CD14-positive monocyte (primary cell): ENCODE measurements at regions not wholly inside any gene's neighbourhood (a gene's known extent, or its start where the extent isn't known, plus 50 kb on each side); places are given as distances from the start of the nearest gene placed in this dataset.

Experiments
- DNase-seq, 3 donors: peaks; one replicate each; pipeline ENCODE4 v3.0.0-alpha.2; 2011 to 2022
- H2AFZ ChIP-seq: 2 replicates; pipeline ENCODE4 v1.6.0; 2012; ENCODE audit warnings: mild to moderate bottlenecking, low read depth, low read length, inconsistent platforms; ENCODE audit not compliant: insufficient read depth, poor library complexity, severe bottlenecking
- H3K27ac ChIP-seq, 2 donors: 1 replicate in 1 of 2; 2 replicates in 1 of 2; pipeline ENCODE4 v1.5.1; 2012 to 2013; ENCODE audit warnings: low read length in 2 of 2, control low read depth in 1 of 2, inconsistent platforms in 1 of 2, low read depth in 1 of 2, mild to moderate bottlenecking in 1 of 2
- H3K27me3 ChIP-seq, 2 donors: one replicate each; pipeline versions ENCODE4 v1.6.0 to v1.6.1; 2011 to 2013; ENCODE audit warnings: low read length in 2 of 2; ENCODE audit not compliant: control insufficient read depth in 2 of 2, insufficient read depth in 2 of 2
- H3K36me3 ChIP-seq, 2 donors: replicated peaks in 1 of 2; 1 replicate in 1 of 2; 2 replicates in 1 of 2; pipeline versions ENCODE4 v1.5.1 to v1.6.1; 2012 to 2013; ENCODE audit warnings: low read length in 2 of 2, control low read depth in 1 of 2, inconsistent platforms in 1 of 2, mild to moderate bottlenecking in 1 of 2; ENCODE audit not compliant: insufficient read depth in 2 of 2, control insufficient read depth in 1 of 2
- H3K4me1 ChIP-seq, 2 donors: 1 replicate in 1 of 2; 2 replicates in 1 of 2; pipeline versions ENCODE4 v1.5.1 to v1.6.1; 2012 to 2013; ENCODE audit warnings: low read length in 2 of 2, control low read depth in 1 of 2, inconsistent platforms in 1 of 2, mild to moderate bottlenecking in 1 of 2, moderate library complexity in 1 of 2; ENCODE audit not compliant: insufficient read depth in 2 of 2, control insufficient read depth in 1 of 2
- H3K4me2 ChIP-seq: replicated peaks from 2 replicates; pipeline ENCODE3; 2012; ENCODE audit warnings: low read length, moderate library complexity, mild to moderate bottlenecking; ENCODE audit not compliant: poor library complexity, severe bottlenecking; ENCODE audit errors: extremely low read depth
- H3K4me3 ChIP-seq, 3 experiments: fragments of 200-600 bp in 1 of 3; sonication (generic) in 1 of 3; replicated peaks in 1 of 3; 1 replicate in 2 of 3; 2 replicates in 1 of 3; pipeline ENCODE4 v1.5.1; 2011 to 2013; ENCODE audit warnings: low read length in 3 of 3, mild to moderate bottlenecking in 3 of 3, control low read depth in 2 of 3, low read depth in 2 of 3, inconsistent platforms in 1 of 3, moderate library complexity in 1 of 3
- H3K79me2 ChIP-seq: 2 replicates; pipeline ENCODE4 v1.6.0; 2012; ENCODE audit warnings: mild to moderate bottlenecking, control low read depth, inconsistent platforms, low read length, moderate library complexity; ENCODE audit not compliant: insufficient read depth
- H3K9ac ChIP-seq: 2 replicates; pipeline ENCODE4 v1.6.0; 2017; ENCODE audit warnings: low read length, mild to moderate bottlenecking; ENCODE audit not compliant: insufficient read depth, poor library complexity, severe bottlenecking
- H3K9me3 ChIP-seq, 2 donors: replicated peaks in 1 of 2; 1 replicate in 1 of 2; 2 replicates in 1 of 2; pipeline versions ENCODE4 v1.5.1 to v1.6.1; 2012 to 2013; ENCODE audit warnings: low read length in 2 of 2, control low read depth in 1 of 2; ENCODE audit not compliant: control insufficient read depth in 1 of 2, insufficient read depth in 1 of 2
- H4K20me1 ChIP-seq: 2 replicates; pipeline ENCODE4 v1.6.0; 2012; ENCODE audit warnings: mild to moderate bottlenecking, low read length, control low read depth, moderate library complexity; ENCODE audit not compliant: insufficient read depth
- H3K27ac Mint-ChIP-seq, 7 donors: one replicate each; pipeline ENCODE4 v1.8.0; 2020; ENCODE audit warnings: mild to moderate bottlenecking in 7 of 7, mixed read lengths in 7 of 7, moderate library complexity in 6 of 7, inconsistent platforms in 2 of 7
- H3K27me3 Mint-ChIP-seq, 3 donors: one replicate each; pipeline ENCODE4 v1.8.0; 2021 to 2022; ENCODE audit warnings: low read depth in 3 of 3, mild to moderate bottlenecking in 3 of 3, mixed read lengths in 3 of 3, moderate library complexity in 3 of 3, inconsistent platforms in 1 of 3
- H3K36me3 Mint-ChIP-seq, 2 donors: one replicate each; pipeline ENCODE4 v1.8.0; 2020; ENCODE audit warnings: mixed read lengths in 2 of 2, inconsistent platforms in 1 of 2, mild to moderate bottlenecking in 1 of 2
- H3K4me1 Mint-ChIP-seq: one replicate; pipeline ENCODE4 v1.8.0; 2020; ENCODE audit warnings: mild to moderate bottlenecking, mixed read lengths
- H3K4me3 Mint-ChIP-seq, 2 donors: one replicate each; pipeline ENCODE4 v1.8.0; 2020; ENCODE audit warnings: mild to moderate bottlenecking in 2 of 2, mixed read lengths in 2 of 2, moderate library complexity in 1 of 2
- H3K9me3 Mint-ChIP-seq, 7 donors: one replicate each; pipeline ENCODE4 v1.8.0; 2020 to 2022; ENCODE audit warnings: mixed read lengths in 7 of 7, mild to moderate bottlenecking in 6 of 7, moderate library complexity in 6 of 7, inconsistent platforms in 2 of 7
- WGBS: methylation state at CpG from one replicate; pipeline ENCODE4 v1.1.5; 2013; ENCODE audit warnings: missing lambda C conversion rate; ENCODE audit not compliant: insufficient coverage; 5-methylcytosine and 5-hydroxymethylcytosine counted together
- intact Hi-C, 2 donors: fragments of 100-400 bp; cut with micrococcal nuclease; formaldehyde crosslinking; loops; one replicate each; pipeline versions ENCODE4 v1.15.0 to v1.15.1; 2023
- TF ChIP-seq, protein P1 (sequence below): fragments of 200-600 bp; IDR thresholded peaks from one replicate; pipeline ENCODE4 v1.8.0; 2022; ENCODE audit warnings: antibody characterized with exemption, mild to moderate bottlenecking

DNA sequence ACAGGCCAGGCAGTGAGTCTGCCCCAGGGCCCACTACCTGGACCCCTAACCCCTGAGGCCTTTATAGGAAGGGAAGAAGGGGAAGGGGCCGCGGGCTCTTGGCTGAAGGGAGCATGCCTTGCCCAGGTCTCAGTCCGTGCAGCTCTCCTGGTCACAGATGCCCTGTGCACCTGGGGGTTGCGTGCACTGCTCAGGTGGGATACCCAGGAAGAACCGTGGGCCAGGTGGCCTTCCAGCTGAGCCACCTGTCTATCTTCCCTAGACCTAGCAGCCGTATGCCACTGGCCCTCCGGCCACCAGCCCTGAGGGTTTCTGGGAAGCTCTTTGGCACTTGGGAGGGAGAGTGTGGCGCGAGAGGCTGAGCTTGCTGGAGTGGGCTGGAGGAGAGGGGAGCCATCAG is 1178.6 kb downstream of the BRD1 start:
- WGBS, result 96% methylated on average over 7 of the region's 9 CpGs
- no peaks in the 10 kb centered on the region for H3K4me1 ChIP-seq
- H3K36me3 ChIP-seq, result no peaks in the 10 kb centered on the region
- no peak overlapping the region for H3K4me3 ChIP-seq
- Mint-ChIP-seq H3K4me3 (no peak overlapping the region), H3K9me3 (peaks cover 0 to 3% (median 0%) of the 10 kb centered on the region in 7 donors), H3K4me1 (no peaks in the 10 kb centered on the region), H3K27me3 (peaks cover 1 to 2% (median 2%) of the 10 kb centered on the region in 3 donors), H3K36me3 (no peaks in the 10 kb centered on the region), H3K27ac (no peak overlapping the region)
- H2AFZ ChIP-seq, result no peak overlapping the region
- H3K9me3 ChIP-seq, result no peaks in the 10 kb centered on the region
- intact Hi-C loops, result no loop called here
- H3K4me2 ChIP-seq, result no peak overlapping the region
- no peaks in the 10 kb centered on the region for H3K79me2 ChIP-seq
- no peaks in the 10 kb centered on the region for H3K27me3 ChIP-seq
- no peak for DNase-seq
- no peak overlapping the region for H3K9ac ChIP-seq
- TF ChIP-seq, protein P1, sequence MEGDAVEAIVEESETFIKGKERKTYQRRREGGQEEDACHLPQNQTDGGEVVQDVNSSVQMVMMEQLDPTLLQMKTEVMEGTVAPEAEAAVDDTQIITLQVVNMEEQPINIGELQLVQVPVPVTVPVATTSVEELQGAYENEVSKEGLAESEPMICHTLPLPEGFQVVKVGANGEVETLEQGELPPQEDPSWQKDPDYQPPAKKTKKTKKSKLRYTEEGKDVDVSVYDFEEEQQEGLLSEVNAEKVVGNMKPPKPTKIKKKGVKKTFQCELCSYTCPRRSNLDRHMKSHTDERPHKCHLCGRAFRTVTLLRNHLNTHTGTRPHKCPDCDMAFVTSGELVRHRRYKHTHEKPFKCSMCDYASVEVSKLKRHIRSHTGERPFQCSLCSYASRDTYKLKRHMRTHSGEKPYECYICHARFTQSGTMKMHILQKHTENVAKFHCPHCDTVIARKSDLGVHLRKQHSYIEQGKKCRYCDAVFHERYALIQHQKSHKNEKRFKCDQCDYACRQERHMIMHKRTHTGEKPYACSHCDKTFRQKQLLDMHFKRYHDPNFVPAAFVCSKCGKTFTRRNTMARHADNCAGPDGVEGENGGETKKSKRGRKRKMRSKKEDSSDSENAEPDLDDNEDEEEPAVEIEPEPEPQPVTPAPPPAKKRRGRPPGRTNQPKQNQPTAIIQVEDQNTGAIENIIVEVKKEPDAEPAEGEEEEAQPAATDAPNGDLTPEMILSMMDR, result no peak
- no peaks in the 10 kb centered on the region for H4K20me1 ChIP-seq
- no peak overlapping the region for H3K27ac ChIP-seq

DNA sequence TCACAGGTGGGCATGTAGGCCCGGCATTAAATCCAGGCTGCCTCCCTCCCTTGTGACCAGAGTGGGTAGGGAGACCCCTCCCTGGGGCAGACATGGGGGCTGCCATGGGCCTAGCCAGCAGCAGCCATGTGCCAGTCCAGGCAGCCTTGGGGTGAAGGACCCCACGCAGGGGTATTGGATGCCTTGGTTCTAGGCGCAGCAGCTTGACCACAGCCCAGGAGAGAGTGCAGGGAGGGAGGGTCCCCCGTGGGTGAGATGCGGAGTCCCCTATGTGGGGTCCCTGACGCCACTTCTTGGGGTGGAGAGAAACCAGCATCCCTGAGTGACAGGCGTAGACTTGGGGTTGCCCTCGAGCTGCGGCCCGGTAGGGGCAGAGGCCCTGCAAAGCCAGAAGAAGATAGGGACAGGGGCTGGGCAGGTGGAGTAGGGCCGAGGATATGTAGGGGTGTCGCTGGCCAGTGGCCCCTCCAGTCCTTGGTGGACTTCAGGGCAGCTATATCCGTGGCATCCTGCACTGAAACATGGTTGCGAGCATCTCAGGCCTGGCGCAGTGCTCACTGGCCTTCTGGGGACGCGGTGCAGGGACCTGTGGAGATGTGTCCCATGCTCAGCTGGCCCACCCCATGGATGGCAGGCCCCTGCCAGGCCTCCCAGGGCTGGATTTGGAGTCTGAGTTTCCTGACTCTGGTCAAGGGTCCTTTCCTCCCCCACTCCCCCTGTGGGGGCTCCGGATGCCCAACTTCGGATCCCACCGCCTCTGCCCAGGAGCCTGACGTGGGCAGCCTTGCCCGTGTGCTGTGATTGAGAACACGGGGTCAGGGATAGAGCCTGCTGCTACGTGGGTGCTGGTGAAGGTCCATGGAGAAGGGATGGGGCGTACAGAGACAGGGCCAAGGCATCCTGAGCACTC is 1179.8 kb downstream of the BRD1 start:
- no peaks in the 10 kb centered on the region for H3K27me3 ChIP-seq
- H3K27ac Mint-ChIP-seq, result peak overlapping the region in 1 of 7 donors; percentile 33
- H4K20me1 ChIP-seq, result no peaks in the 10 kb centered on the region
- no peaks in the 10 kb centered on the region for H3K9me3 ChIP-seq
- 91% methylated on average over 22 of the region's 25 CpGs for WGBS
- H3K36me3 Mint-ChIP-seq, result no peaks in the 10 kb centered on the region
- TF ChIP-seq, protein P1, result no peak
- H3K36me3 ChIP-seq, result no peaks in the 10 kb centered on the region
- H2AFZ ChIP-seq, result no peak overlapping the region
- no peaks in the 10 kb centered on the region for H3K4me1 Mint-ChIP-seq
- peaks cover 0 to 3% (median 0%) of the 10 kb centered on the region in 7 donors for H3K9me3 Mint-ChIP-seq
- H3K79me2 ChIP-seq, result no peaks in the 10 kb centered on the region
- H3K4me3 ChIP-seq, result no peak overlapping the region
- H3K4me3 Mint-ChIP-seq, result no peak overlapping the region
- no peak for DNase-seq
- intact Hi-C loops, result no loop called here
- H3K4me2 ChIP-seq, result no peak overlapping the region
- no peak overlapping the region for H3K27ac ChIP-seq
- H3K27me3 Mint-ChIP-seq, result peaks cover 1 to 2% (median 2%) of the 10 kb centered on the region in 3 donors
- no peak overlapping the region for H3K9ac ChIP-seq
- H3K4me1 ChIP-seq, result no peaks in the 10 kb centered on the region
